ENCODE measurements at regions not wholly inside any gene's neighbourhood (a gene's known extent, or its start where the extent isn't known, plus 50 kb on each side); places are given as distances from the start of the nearest gene placed in this dataset.

- no peak for TF ChIP-seq RAD21 (conservative IDR thresholded peaks at IDR 0.05)
- TF ChIP-seq CTCF (IDR thresholded peaks at IDR 0.05; ENCODE audit: poor library complexity, severe bottlenecking), result no peak
- TF ChIP-seq POLR2AphosphoS5 (IDR thresholded peaks at IDR 0.05), result no peak
- TF ChIP-seq SMC3 (conservative IDR thresholded peaks at IDR 0.05; ENCODE audit: poor library complexity), result no peak
- no peak for TF ChIP-seq EP300 (conservative IDR thresholded peaks at IDR 0.05; ENCODE audit: poor library complexity, severe bottlenecking)
- TF ChIP-seq EZH2 (IDR thresholded peaks at IDR 0.05; ENCODE audit: borderline replicate concordance, insufficient read depth, low read length, poor library complexity, severe bottlenecking), result no peak
- TF ChIP-seq MXI1 (conservative IDR thresholded peaks at IDR 0.05; ENCODE audit: poor library complexity, severe bottlenecking), result no peak
Observed at GRCh38 chr6:94683409-94683808, 893.9 kb upstream of the MANEA start.

Data from neural cell (in vitro differentiated cells).